KOPT-K1 (cell line): ENCODE measurements at regions not wholly inside any gene's neighbourhood (a gene's known extent, or its start where the extent isn't known, plus 50 kb on each side); places are given as distances from the start of the nearest gene placed in this dataset.

Experiments used
- H3K27ac ChIP-seq: fragments of 200-600 bp; sonication (generic); 2 replicates; pipeline ENCODE4 v1.5.1; 2016; ENCODE audit warnings: antibody characterized with exemption, mild to moderate bottlenecking, low read depth, low read length; ENCODE audit not compliant: poor library complexity, severe bottlenecking
- H3K36me3 ChIP-seq: fragments of 200-600 bp; sonication (generic); 2 replicates; pipeline ENCODE4 v1.5.1; 2017; ENCODE audit warnings: antibody characterized with exemption, mild to moderate bottlenecking, low read length, moderate library complexity; ENCODE audit not compliant: insufficient read depth
- H3K9me3 ChIP-seq: fragments of 200-600 bp; sonication (generic); 2 replicates; pipeline ENCODE4 v1.5.1; 2017; ENCODE audit warnings: antibody characterized with exemption, low read length, mild to moderate bottlenecking; ENCODE audit not compliant: insufficient read depth, poor library complexity, severe bottlenecking

DNA sequence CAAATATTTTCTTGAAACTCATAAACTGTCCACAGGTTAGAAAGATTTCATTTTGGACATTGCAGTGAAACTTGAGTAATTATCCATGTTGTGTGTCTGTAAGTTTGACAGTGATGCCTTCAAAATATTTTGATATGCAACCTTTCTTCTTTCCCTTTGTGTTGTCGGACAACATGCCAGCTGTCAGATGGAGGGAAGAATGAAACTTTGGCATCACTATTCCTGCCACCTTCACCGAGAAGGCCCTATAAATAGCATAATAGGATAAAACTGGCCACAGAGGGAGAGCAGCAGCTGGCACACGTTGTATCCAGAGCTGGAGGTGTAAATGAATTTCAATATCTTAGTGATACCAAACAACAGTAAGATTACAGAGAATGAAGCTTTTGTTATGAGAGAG is 436.7 kb upstream of the CFAP20DC start:
- no peaks in the 10 kb centered on the region for H3K36me3 ChIP-seq
- H3K9me3 ChIP-seq = no peaks in the 10 kb centered on the region
- no peak overlapping the region for H3K27ac ChIP-seq

DNA sequence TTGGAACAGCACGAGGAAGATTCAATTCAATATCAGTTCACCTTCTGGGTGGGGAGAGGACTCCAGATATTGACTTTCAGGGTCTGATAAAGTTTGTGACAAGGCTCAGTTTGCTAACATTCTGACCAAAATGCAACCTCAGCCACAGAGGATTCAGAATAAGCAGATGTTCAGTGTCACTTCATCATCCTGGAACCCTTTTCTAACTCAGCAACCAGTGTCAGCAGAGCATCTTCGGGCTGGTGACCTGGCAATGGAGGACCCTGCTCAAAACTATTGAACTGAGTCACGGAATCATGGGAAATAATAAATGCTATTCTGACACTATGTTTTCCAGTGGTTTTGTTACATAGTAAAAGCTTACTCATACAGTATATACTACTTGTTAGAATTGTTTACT is 433.4 kb upstream of the CFAP20DC start:
- no peaks in the 10 kb centered on the region for H3K36me3 ChIP-seq
- no peaks in the 10 kb centered on the region for H3K9me3 ChIP-seq
- no peak overlapping the region for H3K27ac ChIP-seq

DNA sequence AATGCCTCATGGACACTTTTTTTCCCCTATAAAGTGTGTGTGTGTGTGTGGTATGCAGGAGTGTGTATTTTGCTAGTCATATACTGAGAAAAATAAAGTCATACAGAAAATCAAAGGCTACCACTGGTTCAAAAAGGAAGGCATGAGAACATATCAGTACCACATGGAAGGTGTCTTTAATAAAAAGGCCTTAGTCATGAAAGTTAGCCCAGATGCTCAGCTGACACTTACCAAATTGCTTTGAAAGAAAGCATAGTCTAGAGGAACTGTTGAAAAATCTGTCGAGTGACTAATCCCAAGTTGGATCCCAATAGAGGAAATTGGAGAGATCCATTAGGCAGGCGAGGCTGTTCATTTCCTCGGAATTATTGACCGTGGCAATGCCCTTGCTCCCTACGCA is 432.9 kb upstream of the CFAP20DC start:
- no peaks in the 10 kb centered on the region for H3K36me3 ChIP-seq
- no peak overlapping the region for H3K27ac ChIP-seq
- H3K9me3 ChIP-seq = no peaks in the 10 kb centered on the region

DNA sequence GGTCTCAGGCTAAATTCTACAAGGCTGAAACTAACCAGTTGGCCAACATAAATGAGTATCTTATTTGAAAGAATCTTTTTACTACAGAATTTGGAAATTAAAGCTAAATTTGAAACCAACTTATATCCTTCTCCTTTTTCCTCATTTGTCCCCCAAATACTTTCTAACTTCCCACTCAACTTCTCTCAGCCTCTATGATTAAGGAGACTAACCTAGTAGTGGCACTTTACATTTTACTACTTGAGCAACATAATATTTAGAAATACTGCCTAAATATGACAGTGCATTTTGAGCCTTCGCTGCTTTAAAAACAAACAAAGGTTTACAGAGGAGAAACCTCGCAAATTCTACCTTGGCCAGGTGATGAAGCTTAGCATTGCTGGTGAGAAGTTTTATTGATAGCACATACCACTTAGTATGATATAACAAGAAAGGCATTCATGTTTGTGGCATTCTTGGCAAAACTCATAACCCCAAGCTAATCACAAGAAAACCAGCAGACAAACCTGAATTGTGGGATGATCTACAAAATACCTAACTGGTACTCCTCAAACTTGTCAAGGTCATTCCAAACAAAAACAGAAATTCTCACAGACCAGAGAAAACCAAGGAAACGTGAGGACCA is 432.1 kb upstream of the CFAP20DC start:
- H3K36me3 ChIP-seq = no peaks in the 10 kb centered on the region
- H3K9me3 ChIP-seq = no peaks in the 10 kb centered on the region
- no peak overlapping the region for H3K27ac ChIP-seq

DNA sequence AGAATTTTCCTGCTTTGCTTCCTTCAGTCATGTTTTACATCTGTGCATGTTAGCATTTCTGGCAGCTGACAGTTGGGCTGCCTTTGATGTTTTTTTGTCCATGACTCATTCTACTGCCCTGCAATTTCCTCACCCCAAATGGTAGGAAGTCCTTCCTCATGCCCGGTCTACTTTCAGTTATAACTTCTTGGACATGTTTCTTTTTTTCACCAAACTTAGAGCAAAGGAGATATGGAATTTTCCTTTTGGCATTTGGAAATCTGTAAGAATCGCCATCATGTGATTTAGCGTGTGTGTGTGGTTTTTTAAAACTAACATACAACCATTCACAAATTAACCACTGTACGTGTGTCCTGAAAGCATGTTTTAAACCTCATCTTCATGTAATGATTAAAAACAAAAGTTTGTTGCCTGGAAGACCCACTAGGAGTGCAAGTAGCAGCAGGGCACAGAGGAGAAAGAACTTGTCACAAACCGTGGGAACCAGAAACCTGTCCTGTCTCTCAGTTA is 430.7 kb upstream of the CFAP20DC start:
- Histone ChIP-seq H3K36me3 (no peaks in the 10 kb centered on the region), H3K27ac (no peak overlapping the region), H3K9me3 (no peaks in the 10 kb centered on the region)

GRCh38 chr3:59473636-59474035 is 423.8 kb upstream of the CFAP20DC start:
- no peak overlapping the region for H3K27ac ChIP-seq
- H3K9me3 ChIP-seq = peaks cover 9% of the 10 kb centered on the region

GRCh38 chr3:59472541-59472940 is 422.7 kb upstream of the CFAP20DC start:
- Histone ChIP-seq H3K27ac (no peak overlapping the region), H3K9me3 (peaks cover 9% of the 10 kb centered on the region), H3K36me3 (no peaks in the 10 kb centered on the region)

More at GRCh38 chr3:59473636-59474035, 423.8 kb upstream of the CFAP20DC start:
- H3K36me3 ChIP-seq = no peaks in the 10 kb centered on the region

DNA sequence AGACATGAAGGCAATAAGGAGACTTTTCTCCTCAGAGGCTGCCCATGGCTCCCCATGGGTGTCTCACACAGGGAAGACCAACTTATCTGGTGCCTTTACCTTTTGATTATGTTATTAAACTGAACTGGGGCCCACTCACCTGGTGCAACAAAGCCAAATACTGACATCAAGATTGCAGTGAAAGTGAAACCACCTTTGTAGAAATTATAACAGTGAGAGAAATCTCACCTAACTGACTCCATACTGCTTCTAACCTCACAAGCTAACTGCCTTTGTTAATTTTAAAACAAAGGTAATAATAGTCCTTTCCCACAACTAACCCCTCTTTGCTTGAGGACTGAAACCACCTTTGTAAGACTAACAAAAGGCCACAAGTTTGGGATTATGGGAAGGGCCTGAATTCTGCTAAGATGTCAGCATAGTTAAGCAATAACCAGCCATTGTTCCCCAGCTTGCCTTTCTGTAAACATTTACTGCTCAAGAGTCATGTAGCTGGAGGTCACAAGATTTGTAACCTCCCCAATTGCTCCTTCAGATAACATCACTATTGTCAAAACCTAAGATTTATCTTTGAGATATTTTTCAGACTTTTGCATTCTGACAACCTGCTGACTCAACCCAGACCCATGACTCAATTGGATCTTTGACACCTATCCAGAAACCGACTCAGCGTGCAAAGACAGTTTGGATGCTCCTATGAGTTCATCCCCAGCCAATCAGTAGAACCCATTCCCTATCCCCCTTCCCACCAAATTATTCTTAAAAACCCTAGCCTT is 420.3 kb upstream of the CFAP20DC start:
- H3K9me3 ChIP-seq = peaks cover 9% of the 10 kb centered on the region
- H3K36me3 ChIP-seq = no peaks in the 10 kb centered on the region
- H3K27ac ChIP-seq = no peak overlapping the region

DNA sequence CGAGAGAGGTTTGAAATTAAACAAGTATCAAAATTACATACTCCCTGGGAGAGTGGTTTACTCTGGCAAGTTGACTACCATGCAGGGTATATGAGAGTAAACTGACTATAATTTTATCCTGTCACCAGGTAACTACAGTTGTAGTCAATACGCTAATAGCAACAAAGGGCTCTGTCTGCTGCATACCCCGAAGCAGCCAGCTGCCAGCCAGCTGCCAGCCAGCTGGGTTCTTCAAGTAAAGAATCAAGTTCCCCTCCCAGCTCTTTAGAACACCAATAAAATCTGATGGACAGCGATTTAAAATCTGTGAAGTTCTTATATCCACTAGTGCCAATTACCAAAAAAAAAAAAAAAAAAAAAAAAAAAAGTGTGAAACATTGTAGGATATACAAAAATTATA is 417.7 kb upstream of the CFAP20DC start:
- no peaks in the 10 kb centered on the region for H3K36me3 ChIP-seq
- H3K27ac ChIP-seq = no peak overlapping the region
- peaks cover 9% of the 10 kb centered on the region for H3K9me3 ChIP-seq

DNA sequence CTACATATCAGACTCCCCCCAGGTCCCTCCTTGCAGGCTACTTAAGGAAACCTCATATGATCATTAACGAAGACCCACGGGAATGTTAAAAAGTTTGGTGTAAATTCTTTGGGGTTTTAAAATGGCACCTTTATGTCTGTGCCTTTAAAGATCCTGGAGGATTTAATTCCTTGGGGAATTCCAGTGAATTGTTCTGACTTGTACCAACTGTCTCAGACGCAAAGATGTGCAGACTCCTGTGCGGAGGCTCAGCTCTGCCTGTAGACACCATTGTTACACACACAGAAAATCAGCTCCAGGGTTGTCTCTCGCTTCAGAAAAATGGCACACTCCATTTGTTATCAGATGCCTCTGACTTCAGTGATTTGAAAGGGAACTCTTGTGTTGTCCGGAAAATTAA is 414.4 kb upstream of the CFAP20DC start:
- H3K36me3 ChIP-seq = no peaks in the 10 kb centered on the region
- H3K27ac ChIP-seq = no peak overlapping the region
- peaks cover 5% of the 10 kb centered on the region for H3K9me3 ChIP-seq

DNA sequence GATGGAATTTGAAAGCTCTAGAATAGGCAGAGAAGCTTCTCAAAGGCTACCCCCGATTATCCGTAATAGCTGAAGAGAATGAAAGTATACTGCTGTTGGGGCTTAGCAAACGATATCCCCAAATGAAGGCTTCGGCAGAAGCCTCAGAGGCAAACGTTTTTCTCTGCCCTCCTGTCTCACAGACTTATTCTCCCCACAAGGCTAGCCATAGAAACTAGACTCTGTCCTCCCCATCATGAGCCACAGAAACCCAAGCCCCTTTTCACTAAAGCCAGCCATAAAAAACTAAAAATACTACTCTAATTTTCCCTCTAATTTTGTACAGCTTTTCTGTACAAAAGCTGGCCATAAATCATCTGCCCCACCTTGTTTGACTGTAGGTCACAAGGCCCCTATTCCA is 413.4 kb upstream of the CFAP20DC start:
- H3K36me3 ChIP-seq = no peaks in the 10 kb centered on the region
- no peak overlapping the region for H3K27ac ChIP-seq
- peaks cover 5% of the 10 kb centered on the region for H3K9me3 ChIP-seq

- Histone ChIP-seq H3K9me3 (peaks cover 5% of the 10 kb centered on the region), H3K27ac (no peak overlapping the region), H3K36me3 (no peaks in the 10 kb centered on the region)
Observed at GRCh38 chr3:59460068-59460467, 410.2 kb upstream of the CFAP20DC start.

DNA sequence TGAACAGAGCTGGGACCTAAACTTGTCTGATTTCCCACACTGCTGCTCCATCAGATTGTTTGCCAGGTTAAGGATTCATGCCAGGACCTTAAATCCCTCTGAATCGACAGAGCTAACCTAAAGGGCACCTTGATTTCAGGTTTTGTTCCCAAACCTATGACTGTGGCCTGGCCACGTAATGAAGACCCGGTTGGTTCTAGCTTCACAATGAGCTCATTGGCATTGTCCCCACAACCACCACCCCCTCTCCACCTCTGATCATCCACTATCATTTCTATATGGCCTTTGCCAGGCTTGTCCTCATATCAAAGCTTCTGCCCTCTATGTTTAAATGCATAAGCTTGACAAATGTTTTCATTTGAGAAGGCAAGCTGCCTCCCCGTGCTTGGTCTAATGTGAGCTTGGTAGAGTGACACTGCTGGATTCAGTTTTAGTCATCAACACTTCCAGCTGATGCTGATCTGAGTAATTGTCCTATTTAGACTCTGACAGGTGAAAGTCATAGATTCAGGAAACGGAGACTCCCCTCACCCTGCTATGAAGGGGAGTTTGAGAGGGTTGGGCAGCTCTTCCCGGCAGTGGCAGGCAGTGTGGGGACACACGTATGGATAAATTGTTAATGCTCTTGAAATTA is 407.1 kb upstream of the CFAP20DC start:
- H3K9me3 ChIP-seq = peaks cover 5% of the 10 kb centered on the region
- H3K27ac ChIP-seq = no peak overlapping the region
- H3K36me3 ChIP-seq = no peaks in the 10 kb centered on the region

GRCh38 chr3:59451800-59452746 is 402.2 kb upstream of the CFAP20DC start:
- peak overlapping the region; percentile 84 for H3K27ac ChIP-seq
- no peaks in the 10 kb centered on the region for H3K9me3 ChIP-seq
- no peaks in the 10 kb centered on the region for H3K36me3 ChIP-seq
